HUES64 (cell line): ENCODE measurements at regions not wholly inside any gene's neighbourhood (a gene's known extent, or its start where the extent isn't known, plus 50 kb on each side); places are given as distances from the start of the nearest gene placed in this dataset.

ENCODE experiments used
- H3K27ac ChIP-seq: 2 replicates; pipeline ENCODE4 v1.7.0; 2013; ENCODE audit warnings: low read depth, low read length, inconsistent platforms
- H3K27me3 ChIP-seq: 2 replicates; pipeline ENCODE4 v1.6.1; 2013; ENCODE audit warnings: mild to moderate bottlenecking, low read length; ENCODE audit not compliant: insufficient read depth
- H3K36me3 ChIP-seq: 2 replicates; pipeline ENCODE4 v1.6.1; 2013; ENCODE audit warnings: mild to moderate bottlenecking, low read length; ENCODE audit not compliant: insufficient read depth
- H3K4me1 ChIP-seq: 2 replicates; pipeline ENCODE4 v1.6.1; 2013; ENCODE audit warnings: mild to moderate bottlenecking, low read length, moderate library complexity; ENCODE audit not compliant: insufficient read depth
- H3K4me3 ChIP-seq: 2 replicates; pipeline ENCODE4 v1.5.1; 2013; ENCODE audit warnings: mild to moderate bottlenecking, low read length, moderate library complexity
- H3K9ac ChIP-seq: 2 replicates; pipeline ENCODE4 v1.6.1; 2013; ENCODE audit warnings: mild to moderate bottlenecking, low read depth, low read length
- H3K9me3 ChIP-seq: 2 replicates; pipeline ENCODE4 v1.6.1; 2013; ENCODE audit warnings: low read depth, low read length; ENCODE audit not compliant: insufficient read depth
- WGBS: fragments of 150-250, 120-280 bp; methylation state at CpG from one replicate; pipeline ENCODE4 v1.1.7; 2013; ENCODE audit warnings: missing lambda C conversion rate; 5-methylcytosine and 5-hydroxymethylcytosine counted together

DNA sequence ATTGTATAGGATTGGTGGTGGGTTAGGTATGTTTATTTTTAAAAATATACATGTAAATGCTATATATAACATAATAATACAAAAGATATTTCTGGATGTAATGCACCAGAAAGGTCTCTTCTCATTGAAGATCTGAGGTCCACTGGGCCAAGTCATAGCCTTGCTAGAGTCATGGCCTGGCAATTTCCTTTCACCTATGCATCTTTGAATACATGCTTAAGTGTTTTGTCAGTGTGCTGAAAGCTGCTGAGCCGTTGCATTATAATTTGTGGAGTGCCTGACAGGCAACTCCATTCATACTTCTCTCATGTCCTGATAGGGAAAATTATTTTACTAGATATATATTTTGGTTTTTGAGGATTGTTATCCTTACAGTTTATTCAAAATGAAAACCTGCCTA, 410.2 kb upstream of the CT83 start:
- Histone ChIP-seq H3K9me3 (no peaks in the 10 kb centered on the region), H3K36me3 (no peaks in the 10 kb centered on the region), H3K4me3 (no peak overlapping the region), H3K27ac (no peak overlapping the region), H3K9ac (no peak overlapping the region), H3K4me1 (no peaks in the 10 kb centered on the region), H3K27me3 (no peaks in the 10 kb centered on the region)
- no CpG with 5 or more reads among the region's 1 CpG for WGBS

DNA sequence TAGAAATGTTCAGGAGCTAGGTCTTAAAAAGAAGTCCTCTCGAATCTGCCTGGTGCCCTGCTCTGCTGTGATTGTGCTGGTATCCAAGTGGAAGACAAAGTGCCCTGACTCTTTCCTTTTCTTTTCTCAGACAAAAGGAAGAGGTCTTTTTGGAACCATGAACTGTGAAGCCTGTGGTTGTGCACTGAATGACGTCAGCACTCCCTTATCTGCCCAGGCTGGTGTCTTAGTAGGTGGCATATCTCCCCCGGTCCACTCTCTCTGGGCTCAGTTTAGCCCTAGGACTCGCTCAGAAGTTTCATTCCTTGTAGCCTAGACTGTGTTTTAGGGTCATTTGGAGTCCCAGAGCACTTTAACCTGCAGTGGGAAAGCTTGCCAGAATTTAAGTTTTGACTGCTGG, 400.3 kb upstream of the CT83 start:
- no peak overlapping the region for H3K4me3 ChIP-seq
- WGBS: 84% methylated on average over 4 of the region's 4 CpGs
- H3K9ac ChIP-seq: no peak overlapping the region
- no peaks in the 10 kb centered on the region for H3K27me3 ChIP-seq
- H3K36me3 ChIP-seq: no peaks in the 10 kb centered on the region
- H3K9me3 ChIP-seq: no peaks in the 10 kb centered on the region
- H3K27ac ChIP-seq: no peak overlapping the region
- H3K4me1 ChIP-seq: no peaks in the 10 kb centered on the region

DNA sequence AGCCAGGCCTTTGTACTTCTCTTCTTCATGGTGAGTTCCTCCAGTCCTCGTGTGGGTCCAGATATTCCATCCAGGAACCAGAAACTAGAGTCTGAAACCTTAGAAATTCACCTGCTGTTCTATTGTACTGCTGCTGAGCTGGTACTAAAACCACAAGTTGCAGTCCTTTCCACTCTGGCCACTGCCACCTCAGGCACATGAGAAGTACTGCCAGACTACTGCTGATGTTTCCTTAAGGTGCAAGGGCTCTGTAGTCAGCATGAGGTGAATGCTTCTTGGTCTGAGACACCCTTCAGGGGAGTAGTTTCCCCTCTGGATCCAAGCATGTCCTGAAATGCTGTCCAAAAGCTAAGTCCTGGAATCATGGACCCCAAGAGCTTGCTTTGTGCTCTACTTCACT, 399.6 kb upstream of the CT83 start:
- no peak overlapping the region for H3K9ac ChIP-seq
- no peak overlapping the region for H3K27ac ChIP-seq
- no peak overlapping the region for H3K4me3 ChIP-seq
- H3K27me3 ChIP-seq: no peaks in the 10 kb centered on the region
- H3K9me3 ChIP-seq: no peaks in the 10 kb centered on the region
- no peaks in the 10 kb centered on the region for H3K36me3 ChIP-seq
- H3K4me1 ChIP-seq: no peaks in the 10 kb centered on the region
- WGBS: 89% methylated on average over 1 of the region's 1 CpG

- 90% methylated on average over 2 of the region's 3 CpGs for WGBS
- no peak overlapping the region for H3K27ac ChIP-seq
- no peaks in the 10 kb centered on the region for H3K27me3 ChIP-seq
- no peaks in the 10 kb centered on the region for H3K9me3 ChIP-seq
- no peak overlapping the region for H3K4me3 ChIP-seq
- no peaks in the 10 kb centered on the region for H3K36me3 ChIP-seq
- H3K9ac ChIP-seq: no peak overlapping the region
- H3K4me1 ChIP-seq: peaks cover 4% of the 10 kb centered on the region
These were observed 378.5 kb upstream of the CT83 start for GRCh38 chrX:116841290-116841689.

DNA sequence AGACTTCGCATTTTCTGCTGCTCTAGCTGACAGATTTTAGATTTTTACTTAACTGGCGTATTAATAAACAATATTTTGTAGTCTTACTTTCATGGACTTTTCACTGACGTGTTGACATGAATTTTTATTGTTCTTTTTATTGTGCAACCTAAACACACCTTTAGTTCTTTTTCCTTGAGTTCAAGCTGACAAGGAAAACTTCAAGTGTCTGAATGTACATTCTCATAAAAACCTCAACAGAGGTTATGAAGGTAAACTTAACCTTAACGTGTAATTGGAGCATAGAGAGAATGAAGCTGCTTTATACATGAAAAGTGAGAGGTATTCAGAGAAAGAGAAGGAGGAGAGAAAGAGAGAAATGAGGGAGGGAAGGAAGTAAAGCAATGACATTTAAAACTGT, 364.3 kb upstream of the CT83 start:
- WGBS: 87% methylated on average over 2 of the region's 4 CpGs
- peaks cover 22% of the 10 kb centered on the region for H3K4me1 ChIP-seq
- H3K27me3 ChIP-seq: no peaks in the 10 kb centered on the region
- no peaks in the 10 kb centered on the region for H3K36me3 ChIP-seq
- H3K4me3 ChIP-seq: no peak overlapping the region
- no peak overlapping the region for H3K9ac ChIP-seq
- H3K27ac ChIP-seq: no peak overlapping the region
- no peaks in the 10 kb centered on the region for H3K9me3 ChIP-seq

DNA sequence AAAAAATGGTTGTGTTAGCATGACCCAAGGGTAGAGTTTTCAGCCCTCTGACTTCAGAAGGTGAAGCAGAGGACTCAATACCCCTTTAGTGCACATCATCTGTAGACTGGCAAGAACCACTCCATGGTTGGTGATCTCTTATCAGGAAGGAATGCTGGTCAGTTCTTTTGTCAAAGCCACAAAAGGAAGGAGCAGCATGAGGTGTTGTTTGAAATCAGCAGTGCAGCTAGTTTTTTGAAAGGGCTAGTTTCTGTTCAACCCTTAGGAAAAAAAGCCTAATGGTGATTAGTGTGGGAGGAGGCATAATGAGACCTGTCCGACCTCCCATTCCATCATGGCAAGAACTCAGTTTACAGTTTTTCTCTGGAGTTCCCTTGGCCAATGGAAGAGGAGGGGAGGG, 362.0 kb upstream of the CT83 start:
- H3K27ac ChIP-seq: no peak overlapping the region
- H3K27me3 ChIP-seq: no peaks in the 10 kb centered on the region
- H3K4me1 ChIP-seq: peaks cover 22% of the 10 kb centered on the region
- WGBS: no CpG with 5 or more reads among the region's 1 CpG
- no peak overlapping the region for H3K4me3 ChIP-seq
- H3K36me3 ChIP-seq: no peaks in the 10 kb centered on the region
- H3K9me3 ChIP-seq: no peaks in the 10 kb centered on the region
- H3K9ac ChIP-seq: no peak overlapping the region

- no peaks in the 10 kb centered on the region for H3K27me3 ChIP-seq
- H3K9ac ChIP-seq: no peak overlapping the region
- H3K36me3 ChIP-seq: no peaks in the 10 kb centered on the region
- H3K4me1 ChIP-seq: peaks cover 26% of the 10 kb centered on the region
- WGBS: no CpG with 5 or more reads among the region's 2 CpGs
- H3K9me3 ChIP-seq: no peaks in the 10 kb centered on the region
- H3K4me3 ChIP-seq: no peak overlapping the region
- H3K27ac ChIP-seq: no peak overlapping the region
These were observed 360.9 kb upstream of the CT83 start for GRCh38 chrX:116823677-116824076.

- peaks cover 27% of the 10 kb centered on the region for H3K36me3 ChIP-seq
- no peaks in the 10 kb centered on the region for H3K9me3 ChIP-seq
- 0 out of 2 replicates have a peak, but pooled peaks cover 5% of the 10 kb centered on the region for H3K4me1 ChIP-seq
- no CpG with 5 or more reads among the region's 1 CpG for WGBS
- H3K9ac ChIP-seq: no peak overlapping the region
- H3K27ac ChIP-seq: no peak overlapping the region
- H3K4me3 ChIP-seq: no peak overlapping the region
- no peaks in the 10 kb centered on the region for H3K27me3 ChIP-seq
These were observed 343.6 kb upstream of the CT83 start for GRCh38 chrX:116806288-116806802.

DNA sequence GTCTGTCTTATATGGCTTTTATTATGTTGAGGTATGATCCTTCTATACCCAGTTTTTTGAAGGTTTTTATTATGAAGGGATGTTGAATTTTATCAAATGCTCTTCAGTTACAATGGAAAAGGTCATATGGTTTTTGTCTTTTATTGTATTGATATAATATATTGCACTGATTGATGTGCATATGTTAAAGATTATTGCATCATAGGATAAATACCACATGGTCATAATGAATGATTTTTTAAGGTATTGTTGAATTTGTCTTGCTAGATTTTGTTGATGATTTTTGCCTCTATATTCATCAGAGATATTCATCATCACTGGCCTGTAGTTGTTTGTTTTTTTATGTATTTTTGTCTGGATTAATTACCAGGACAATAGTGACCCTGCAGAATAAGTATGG, 339.2 kb upstream of the CT83 start:
- no peak overlapping the region for H3K4me3 ChIP-seq
- no peaks in the 10 kb centered on the region for H3K36me3 ChIP-seq

DNA sequence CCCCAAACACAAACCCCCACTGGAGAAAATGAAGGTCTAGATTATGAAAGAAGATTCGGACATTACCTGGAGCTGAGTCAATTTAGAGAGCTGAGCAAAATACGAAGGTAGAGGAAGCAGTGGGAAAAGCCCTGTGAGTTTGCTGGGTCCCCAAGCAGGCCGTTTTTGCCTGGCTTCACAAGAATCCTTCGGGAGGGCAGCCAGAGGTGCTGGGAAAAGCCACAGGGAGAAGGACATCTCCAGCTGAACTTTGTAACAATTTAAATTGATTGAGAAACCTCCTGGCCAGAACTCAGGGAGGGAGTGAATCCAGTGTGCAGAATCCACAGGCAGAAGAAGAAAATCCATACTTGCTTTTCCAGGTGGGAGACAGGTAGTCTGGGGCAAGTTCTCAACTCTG, 319.1 kb upstream of the CT83 start:
- Histone ChIP-seq H3K9me3 (no peaks in the 10 kb centered on the region), H3K9ac (no peak overlapping the region), H3K4me3 (no peak overlapping the region), H3K27me3 (no peaks in the 10 kb centered on the region), H3K27ac (no peak overlapping the region), H3K4me1 (no peaks in the 10 kb centered on the region), H3K36me3 (no peaks in the 10 kb centered on the region)
- 90% methylated on average over 4 of the region's 4 CpGs for WGBS

More for the DNA sequence above, 339.2 kb upstream of the CT83 start:
- H3K9me3 ChIP-seq: no peaks in the 10 kb centered on the region
- H3K27me3 ChIP-seq: no peaks in the 10 kb centered on the region
- no peak overlapping the region for H3K9ac ChIP-seq
- H3K4me1 ChIP-seq: no peaks in the 10 kb centered on the region
- H3K27ac ChIP-seq: no peak overlapping the region

DNA sequence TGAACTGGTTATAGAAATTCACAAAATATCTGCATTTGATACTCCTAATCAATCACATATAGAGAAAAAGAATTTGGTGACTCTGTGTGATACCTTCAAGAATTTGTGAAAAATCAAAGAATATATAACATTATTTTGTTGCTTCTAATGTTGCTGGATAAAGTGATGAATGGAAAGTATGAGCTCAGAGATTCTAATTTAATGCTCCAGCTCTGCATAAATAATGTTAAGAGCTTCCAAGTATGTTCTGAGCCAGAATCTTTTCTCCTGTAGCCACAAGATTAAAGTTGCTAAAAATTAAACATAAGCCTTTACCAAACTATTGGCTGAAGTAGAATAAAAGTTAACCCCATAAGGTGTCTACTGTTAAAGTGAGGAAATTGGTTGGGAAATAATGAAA, 294.7 kb upstream of the CT83 start:
- H3K27me3 ChIP-seq: no peaks in the 10 kb centered on the region
- no peaks in the 10 kb centered on the region for H3K4me1 ChIP-seq
- H3K9me3 ChIP-seq: no peaks in the 10 kb centered on the region
- H3K9ac ChIP-seq: no peak overlapping the region
- H3K27ac ChIP-seq: no peak overlapping the region
- H3K4me3 ChIP-seq: no peak overlapping the region
- no peaks in the 10 kb centered on the region for H3K36me3 ChIP-seq

DNA sequence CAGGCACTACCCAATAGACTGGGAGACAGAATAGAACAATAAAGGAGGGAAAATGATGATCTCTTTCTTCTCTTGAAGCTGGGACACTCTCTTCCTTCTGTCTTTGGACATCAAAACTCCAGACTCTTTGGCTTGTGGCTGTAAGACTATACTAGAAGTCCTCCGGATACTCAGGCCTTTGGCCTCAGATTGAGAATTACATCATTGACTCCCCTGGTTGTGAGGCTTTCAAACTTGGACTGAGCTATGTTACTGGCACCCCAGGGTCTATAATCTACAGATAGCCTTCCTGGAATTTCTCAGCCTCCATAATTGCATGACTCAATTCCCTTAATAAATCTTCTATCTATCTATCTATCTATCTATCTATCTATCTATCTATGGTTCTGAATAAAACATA, 294.2 kb upstream of the CT83 start:
- Histone ChIP-seq H3K9ac (no peak overlapping the region), H3K9me3 (no peaks in the 10 kb centered on the region), H3K4me1 (no peaks in the 10 kb centered on the region), H3K27ac (no peak overlapping the region), H3K27me3 (no peaks in the 10 kb centered on the region), H3K4me3 (no peak overlapping the region), H3K36me3 (no peaks in the 10 kb centered on the region)
- 100% methylated on average over 1 of the region's 1 CpG for WGBS
